ENCODE measurements at regions not wholly inside any gene's neighbourhood (a gene's known extent, or its start where the extent isn't known, plus 50 kb on each side); places are given as distances from the start of the nearest gene placed in this dataset.

DNA sequence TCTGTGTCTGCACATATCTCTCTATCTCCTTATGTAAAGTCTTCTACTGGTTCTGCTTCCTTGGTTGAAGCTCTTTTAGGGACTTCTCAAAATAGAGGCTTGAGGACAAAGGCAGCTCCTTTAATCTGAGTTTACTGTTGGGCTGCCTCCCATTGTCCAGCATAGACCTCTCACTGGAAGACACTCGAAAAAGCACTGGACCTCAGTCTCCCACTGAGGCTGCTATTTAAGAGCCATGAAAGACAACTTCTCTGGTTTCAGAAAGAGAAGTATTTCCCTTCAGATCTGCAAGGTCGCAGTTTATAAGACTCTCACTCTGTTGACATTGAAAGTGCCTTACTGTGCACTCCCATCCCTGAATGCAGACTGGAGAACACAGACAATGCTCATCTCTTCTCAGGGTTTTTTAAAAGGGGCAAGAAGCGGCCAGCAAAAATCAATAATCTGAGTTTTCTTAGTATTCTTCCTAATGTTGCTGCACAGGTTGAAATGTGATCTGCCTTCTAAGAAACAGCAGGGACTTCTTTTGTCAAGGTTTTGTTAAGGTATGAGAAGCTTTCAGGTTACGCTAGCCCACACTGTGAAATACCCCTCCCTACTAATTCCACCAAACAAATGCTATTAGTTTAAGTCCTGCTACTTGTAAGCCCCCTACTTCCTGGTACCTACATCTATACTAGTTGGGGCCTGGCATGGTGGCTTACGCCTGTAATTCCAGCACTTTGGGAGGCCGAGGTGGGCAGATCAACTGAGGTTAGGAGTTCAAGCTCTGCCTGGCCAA, 450.0 kb upstream of the SLC10A2 start:
- TF ChIP-seq CTCF (IDR thresholded peaks at IDR 0.05) (no peak), POLR2A (IDR thresholded peaks at IDR 0.05) (no peak)
